Astrocyte (in vitro differentiated cells and primary cell): ENCODE measurements at regions not wholly inside any gene's neighbourhood (a gene's known extent, or its start where the extent isn't known, plus 50 kb on each side); places are given as distances from the start of the nearest gene placed in this dataset.

ENCODE experiments used
- EZH2 ChIP-seq: IDR thresholded peaks from 2 replicates; pipeline ENCODE4 v1.6.1; 2012; ENCODE audit warnings: mild to moderate bottlenecking, low read length, inconsistent platforms; ENCODE audit not compliant: insufficient read depth
- TF ChIP-seq, protein P1 (sequence below): IDR thresholded peaks from 2 replicates; pipeline ENCODE4 v1.5.1; 2011; ENCODE audit warnings: low read depth, mild to moderate bottlenecking, inconsistent platforms, low read length, moderate library complexity; ENCODE audit not compliant: insufficient read depth

DNA sequence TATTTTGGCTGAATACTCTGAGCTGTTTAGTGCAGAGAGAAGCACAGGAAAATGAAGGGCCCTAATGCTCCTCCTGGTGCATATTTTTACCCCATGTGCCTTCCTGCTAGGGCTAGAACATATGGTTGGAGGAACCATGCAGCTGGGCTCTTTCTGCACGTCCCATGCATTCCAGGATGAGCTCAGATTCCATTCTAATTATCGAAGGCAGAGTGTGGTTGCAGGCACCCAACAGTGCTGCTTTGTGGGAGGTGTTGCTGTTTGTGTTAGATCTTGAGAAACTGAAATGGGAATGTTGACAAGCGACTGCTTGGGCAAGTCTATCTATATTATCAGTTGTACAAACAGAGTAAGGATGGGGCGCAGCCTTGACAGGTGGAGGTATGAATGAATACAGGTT is 419.5 kb downstream of the DHX35 start:
- TF ChIP-seq, protein P1, sequence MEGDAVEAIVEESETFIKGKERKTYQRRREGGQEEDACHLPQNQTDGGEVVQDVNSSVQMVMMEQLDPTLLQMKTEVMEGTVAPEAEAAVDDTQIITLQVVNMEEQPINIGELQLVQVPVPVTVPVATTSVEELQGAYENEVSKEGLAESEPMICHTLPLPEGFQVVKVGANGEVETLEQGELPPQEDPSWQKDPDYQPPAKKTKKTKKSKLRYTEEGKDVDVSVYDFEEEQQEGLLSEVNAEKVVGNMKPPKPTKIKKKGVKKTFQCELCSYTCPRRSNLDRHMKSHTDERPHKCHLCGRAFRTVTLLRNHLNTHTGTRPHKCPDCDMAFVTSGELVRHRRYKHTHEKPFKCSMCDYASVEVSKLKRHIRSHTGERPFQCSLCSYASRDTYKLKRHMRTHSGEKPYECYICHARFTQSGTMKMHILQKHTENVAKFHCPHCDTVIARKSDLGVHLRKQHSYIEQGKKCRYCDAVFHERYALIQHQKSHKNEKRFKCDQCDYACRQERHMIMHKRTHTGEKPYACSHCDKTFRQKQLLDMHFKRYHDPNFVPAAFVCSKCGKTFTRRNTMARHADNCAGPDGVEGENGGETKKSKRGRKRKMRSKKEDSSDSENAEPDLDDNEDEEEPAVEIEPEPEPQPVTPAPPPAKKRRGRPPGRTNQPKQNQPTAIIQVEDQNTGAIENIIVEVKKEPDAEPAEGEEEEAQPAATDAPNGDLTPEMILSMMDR: no peak
- no peak for TF ChIP-seq EZH2
